ENCODE measurements at regions not wholly inside any gene's neighbourhood (a gene's known extent, or its start where the extent isn't known, plus 50 kb on each side); places are given as distances from the start of the nearest gene placed in this dataset.
"Not testable (repeated sequence)": the region's sequence is repeated elsewhere in the genome, so short reads cannot be mapped to it uniquely, and the experiment has no call there.

- DNase-seq (ENCODE audit: low read depth): not testable (repeated sequence)
Observed at GRCh38 chr9:39463696-39464095, 108.2 kb downstream of the SPATA31A1 start.

GRCh38 chr9:39464122-39464777, 108.8 kb downstream of the SPATA31A1 start:
- peak; percentile 79 for DNase-seq (ENCODE audit: low read depth)

- DNase-seq (ENCODE audit: low read depth): not testable (repeated sequence)
Observed at GRCh38 chr9:39474499-39474898, 119.0 kb downstream of the SPATA31A1 start.

- DNase-seq (ENCODE audit: low read depth): not testable (repeated sequence)
Observed at GRCh38 chr9:39483073-39483472, 127.6 kb downstream of the SPATA31A1 start.

GRCh38 chr9:39483880-39484279, 128.4 kb downstream of the SPATA31A1 start:
- DNase-seq (ENCODE audit: low read depth): not testable (repeated sequence)

- DNase-seq (ENCODE audit: low read depth): not testable (repeated sequence)
Observed at GRCh38 chr9:39484292-39484691, 128.8 kb downstream of the SPATA31A1 start.

GRCh38 chr9:39487477-39487876, 132.0 kb downstream of the SPATA31A1 start:
- DNase-seq (ENCODE audit: low read depth): not testable (repeated sequence)

- DNase-seq (ENCODE audit: low read depth): not testable (repeated sequence)
Observed at GRCh38 chr9:39496248-39496647, 140.8 kb downstream of the SPATA31A1 start.

- DNase-seq (ENCODE audit: low read depth): not testable (repeated sequence)
Observed at GRCh38 chr9:39503178-39503577, 147.7 kb downstream of the SPATA31A1 start.

GRCh38 chr9:39527387-39528029, 172.0 kb downstream of the SPATA31A1 start:
- DNase-seq (ENCODE audit: low read depth): not testable (repeated sequence)

GRCh38 chr9:39532597-39532996, 177.1 kb downstream of the SPATA31A1 start:
- not testable (repeated sequence) for DNase-seq (ENCODE audit: low read depth)

- DNase-seq (ENCODE audit: low read depth): not testable (repeated sequence)
Observed at GRCh38 chr9:39533001-39533762, 177.7 kb downstream of the SPATA31A1 start.

- not testable (repeated sequence) for DNase-seq (ENCODE audit: low read depth)
Observed at GRCh38 chr9:39533763-39534548, 178.5 kb downstream of the SPATA31A1 start.

GRCh38 chr9:39534897-39535296, 179.4 kb downstream of the SPATA31A1 start:
- not testable (repeated sequence) for DNase-seq (ENCODE audit: low read depth)

GRCh38 chr9:39542157-39542556, 186.7 kb downstream of the SPATA31A1 start:
- not testable (repeated sequence) for DNase-seq (ENCODE audit: low read depth)

- DNase-seq (ENCODE audit: low read depth): not testable (repeated sequence)
Observed at GRCh38 chr9:39545079-39545478, 189.6 kb downstream of the SPATA31A1 start.

- not testable (repeated sequence) for DNase-seq (ENCODE audit: low read depth)
Observed at GRCh38 chr9:39550573-39550972, 195.1 kb downstream of the SPATA31A1 start.

- not testable (repeated sequence) for DNase-seq (ENCODE audit: low read depth)
Observed at GRCh38 chr9:39551544-39551943, 196.1 kb downstream of the SPATA31A1 start.

- not testable (repeated sequence) for DNase-seq (ENCODE audit: low read depth)
Observed at GRCh38 chr9:39552242-39552881, 196.9 kb downstream of the SPATA31A1 start.

GRCh38 chr9:39554352-39554751, 198.9 kb downstream of the SPATA31A1 start:
- DNase-seq (ENCODE audit: low read depth): not testable (repeated sequence)

- not testable (repeated sequence) for DNase-seq (ENCODE audit: low read depth)
Observed at GRCh38 chr9:39559384-39559783, 203.9 kb downstream of the SPATA31A1 start.
